ENCODE measurements at regions not wholly inside any gene's neighbourhood (a gene's known extent, or its start where the extent isn't known, plus 50 kb on each side); places are given as distances from the start of the nearest gene placed in this dataset.
"Not testable (repeated sequence)": the region's sequence is repeated elsewhere in the genome, so short reads cannot be mapped to it uniquely, and the experiment has no call there.

DNA sequence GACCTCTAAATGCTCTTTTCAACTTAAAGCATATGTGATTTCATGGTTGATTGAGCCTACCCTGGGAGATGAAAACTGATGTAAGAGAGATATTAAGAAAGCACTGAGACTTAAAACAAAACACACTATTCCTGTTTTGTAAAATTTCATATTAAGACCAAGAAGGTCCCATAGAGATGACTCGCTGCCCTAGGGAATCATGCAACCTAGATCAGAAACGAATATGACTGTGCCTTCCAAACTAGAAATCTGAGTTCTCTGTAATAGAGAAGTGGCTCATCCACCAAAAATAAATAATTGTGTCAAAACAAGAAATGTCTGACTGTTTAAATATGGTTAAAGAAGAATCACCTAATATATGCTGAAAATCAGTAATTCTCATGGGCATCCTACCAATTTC, 776.8 kb upstream of the SOX11 start:
- H3K27me3 ChIP-seq, result no peaks in the 10 kb centered on the region
- DNase-seq, result no peak
- H3K27ac ChIP-seq, result no peak overlapping the region
- H3K9me3 ChIP-seq, result no peaks in the 10 kb centered on the region
- no peak overlapping the region for H3K4me3 ChIP-seq
- intact Hi-C loops (cut with DNase I; ENCODE audit: low total_unique reads), result no loop called here
- no peaks in the 10 kb centered on the region for H3K4me1 ChIP-seq
- no peaks in the 10 kb centered on the region for H3K36me3 ChIP-seq (ENCODE audit: low read depth, missing control alignments)
- TF ChIP-seq CTCF (IDR thresholded peaks at IDR 0.05) (no peak), POLR2A (IDR thresholded peaks at IDR 0.05) (no peak)
- whole genome bisulfite sequencing, 2 donors, result 80 to 89% methylated on average over 2 of the region's 2 CpGs

DNA sequence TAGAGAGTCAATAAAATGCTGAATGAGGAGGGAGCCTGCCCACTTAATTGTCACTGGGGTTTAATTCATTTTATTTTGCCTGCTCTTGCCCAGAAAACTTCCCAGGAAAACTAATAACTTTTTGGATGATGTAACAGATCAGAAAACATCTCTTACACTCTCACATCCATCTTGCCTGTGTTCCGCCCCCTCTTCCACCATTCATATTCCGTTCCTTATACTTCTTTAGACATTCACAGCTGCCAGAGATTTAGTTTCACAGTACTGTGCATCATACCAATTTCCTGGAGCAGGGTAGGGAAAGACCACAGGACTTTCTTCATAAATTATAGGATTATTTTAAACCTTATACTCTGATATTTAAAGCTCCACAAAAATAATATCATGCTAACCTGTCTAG, 776.1 kb upstream of the SOX11 start:
- intact Hi-C loops (cut with DNase I; ENCODE audit: low total_unique reads), result no loop called here
- Histone ChIP-seq H3K27ac (no peak overlapping the region), H3K4me3 (no peak overlapping the region), H3K36me3 (ENCODE audit: low read depth, missing control alignments) (no peaks in the 10 kb centered on the region), H3K4me1 (no peaks in the 10 kb centered on the region), H3K9me3 (no peaks in the 10 kb centered on the region), H3K27me3 (no peaks in the 10 kb centered on the region)
- no peak for DNase-seq
- 48 to 79% methylated on average over 2 of the region's 2 CpGs for WGBS, 2 donors
- no peak for TF ChIP-seq POLR2A (IDR thresholded peaks at IDR 0.05)
- TF ChIP-seq CTCF (IDR thresholded peaks at IDR 0.05), result no peak

DNA sequence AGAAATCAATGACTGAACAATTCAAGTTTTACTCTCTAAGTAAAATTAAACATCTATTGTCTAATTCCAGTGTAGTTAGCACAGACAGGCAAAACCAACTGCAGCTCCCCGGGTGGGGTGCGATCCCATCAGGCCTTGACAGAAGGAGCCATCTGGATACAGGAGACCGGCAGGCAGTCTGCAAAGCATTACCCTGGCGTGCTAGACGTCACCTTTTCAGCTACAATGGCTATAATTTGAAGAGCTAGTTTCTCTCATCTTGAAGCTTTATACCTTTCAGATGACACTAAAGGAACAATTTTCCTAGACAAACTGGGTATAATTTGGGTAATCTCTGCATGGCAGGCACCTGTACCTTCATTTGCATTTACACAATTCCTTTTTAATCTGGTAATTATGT, 761.5 kb upstream of the SOX11 start:
- no peak for DNase-seq
- TF ChIP-seq POLR2A (IDR thresholded peaks at IDR 0.05), result no peak
- TF ChIP-seq CTCF (IDR thresholded peaks at IDR 0.05), result no peak
- intact Hi-C loops (cut with DNase I; ENCODE audit: low total_unique reads), result no loop called here
- H3K4me3 ChIP-seq, result no peak overlapping the region
- H3K27ac ChIP-seq, result no peak overlapping the region
- 91 to 92% methylated on average over 5 of the region's 5 CpGs for WGBS, 2 donors
- no peaks in the 10 kb centered on the region for H3K9me3 ChIP-seq
- no peaks in the 10 kb centered on the region for H3K27me3 ChIP-seq
- no peaks in the 10 kb centered on the region for H3K4me1 ChIP-seq
- no peaks in the 10 kb centered on the region for H3K36me3 ChIP-seq (ENCODE audit: low read depth, missing control alignments)

GRCh38 chr2:4931721-4932365, 760.3 kb upstream of the SOX11 start:
- no peak for DNase-seq
- no peaks in the 10 kb centered on the region for H3K27me3 ChIP-seq
- WGBS, 2 donors, result 85 to 87% methylated on average over 6 of the region's 6 CpGs
- H3K36me3 ChIP-seq (ENCODE audit: low read depth, missing control alignments), result no peaks in the 10 kb centered on the region
- intact Hi-C loops (cut with DNase I; ENCODE audit: low total_unique reads), result no loop called here
- H3K4me3 ChIP-seq, result no peak overlapping the region
- H3K27ac ChIP-seq, result no peak overlapping the region
- TF ChIP-seq POLR2A (IDR thresholded peaks at IDR 0.05) (no peak), CTCF (IDR thresholded peaks at IDR 0.05) (no peak)
- H3K9me3 ChIP-seq, result no peaks in the 10 kb centered on the region
- no peaks in the 10 kb centered on the region for H3K4me1 ChIP-seq

DNA sequence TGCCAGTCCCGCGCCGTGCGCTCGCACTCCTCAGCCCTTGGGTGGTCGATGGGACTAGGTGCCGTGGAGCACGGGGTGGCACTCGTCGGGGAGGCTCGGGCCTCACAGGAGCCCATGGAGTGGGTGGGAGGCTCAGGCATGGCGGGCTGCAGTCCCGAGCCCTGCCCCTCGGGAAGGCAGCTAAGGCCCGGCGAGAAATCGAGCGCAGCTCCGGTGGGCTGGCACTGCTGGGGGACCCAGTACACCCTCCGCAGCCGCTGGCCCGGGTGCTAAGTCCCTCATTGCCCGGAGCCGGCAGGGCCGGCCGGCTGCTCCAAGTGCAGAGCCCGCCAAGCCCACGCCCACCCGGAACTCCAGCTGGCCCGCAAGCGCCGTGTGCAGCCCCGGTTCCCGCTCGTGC, 756.9 kb upstream of the SOX11 start:
- H3K36me3 ChIP-seq (ENCODE audit: low read depth, missing control alignments); H3K4me1 ChIP-seq; intact Hi-C loops (cut with DNase I; ENCODE audit: low total_unique reads); H3K27me3 ChIP-seq; H3K9me3 ChIP-seq; H3K27ac ChIP-seq; DNase-seq: not testable (repeated sequence)
- peak overlapping the region in 1 of 2 donors; percentile 45 for H3K4me3 ChIP-seq
- WGBS, 2 donors, result 70% methylated on average over 27 of the region's 35 CpGs; no CpG with 5 or more reads in 1 of the 2 donors
